HG02798 (cell line): ENCODE measurements at regions not wholly inside any gene's neighbourhood (a gene's known extent, or its start where the extent isn't known, plus 50 kb on each side); places are given as distances from the start of the nearest gene placed in this dataset.

Source experiments
- ATAC-seq: cut with Tn5 transposase; IDR thresholded peaks from one replicate; pipeline ENCODE4 v1.9.1; 2021; ENCODE audit warnings: mild to moderate bottlenecking; ENCODE audit not compliant: unreplicated experiment, poor library complexity

DNA sequence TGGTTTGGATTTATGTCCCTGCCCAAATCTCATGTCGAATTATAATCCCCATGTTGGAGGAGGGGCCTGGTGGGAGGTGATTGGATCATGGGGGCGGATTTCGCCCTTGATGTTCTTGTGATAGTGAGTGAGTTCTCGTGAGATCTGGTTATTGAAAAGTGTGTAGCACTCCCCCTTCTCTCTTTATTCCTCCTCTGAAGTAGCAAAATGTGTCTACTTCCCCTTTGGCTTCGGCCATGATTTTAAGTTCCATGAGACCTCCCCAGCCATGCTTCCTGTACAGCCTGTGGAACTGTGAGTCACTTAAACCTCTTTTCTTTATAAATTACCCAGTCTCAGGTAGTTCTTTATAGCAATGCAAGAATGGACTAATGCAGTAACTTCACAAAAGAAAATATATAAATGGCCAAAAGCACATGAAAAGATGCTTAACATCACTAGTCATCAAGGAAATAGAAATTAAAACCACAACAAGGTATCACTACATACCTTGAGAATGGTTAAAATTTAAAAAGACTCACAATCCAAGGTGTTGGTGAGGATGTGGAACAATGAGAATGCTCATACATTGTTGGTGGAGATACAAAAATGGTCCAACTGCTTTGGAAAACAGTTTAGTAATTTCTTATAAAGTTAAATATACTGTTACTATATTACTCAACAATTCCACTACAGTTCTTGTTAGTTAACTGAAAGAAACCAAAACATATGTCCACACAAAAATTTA is 218.7 kb downstream of the SNX10 start:
- no peak for ATAC-seq

DNA sequence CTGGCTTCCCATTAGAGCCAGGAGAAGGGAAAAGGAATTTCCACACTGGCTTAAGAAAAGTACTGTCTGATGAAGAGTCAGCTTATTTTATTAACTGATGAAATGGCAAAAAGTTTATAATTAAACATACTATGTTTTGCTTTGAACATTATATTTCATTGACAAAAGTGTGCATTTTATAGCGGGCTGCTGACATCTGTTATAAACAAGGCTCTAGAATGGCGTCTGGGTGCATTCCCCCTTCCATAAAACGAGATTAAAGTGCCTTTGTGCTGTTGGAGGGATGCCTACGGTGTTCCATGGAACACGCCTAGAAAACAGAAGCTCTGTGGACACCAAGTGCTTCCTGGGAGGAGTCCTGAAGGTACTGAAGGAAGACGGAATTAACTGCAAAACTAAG is 220.2 kb downstream of the SNX10 start:
- ATAC-seq, result no peak

GRCh38 chr7:26512737-26513136 is 221.1 kb downstream of the SNX10 start:
- no peak for ATAC-seq

GRCh38 chr7:26513948-26514347 is 222.3 kb downstream of the SNX10 start:
- ATAC-seq, result no peak

DNA sequence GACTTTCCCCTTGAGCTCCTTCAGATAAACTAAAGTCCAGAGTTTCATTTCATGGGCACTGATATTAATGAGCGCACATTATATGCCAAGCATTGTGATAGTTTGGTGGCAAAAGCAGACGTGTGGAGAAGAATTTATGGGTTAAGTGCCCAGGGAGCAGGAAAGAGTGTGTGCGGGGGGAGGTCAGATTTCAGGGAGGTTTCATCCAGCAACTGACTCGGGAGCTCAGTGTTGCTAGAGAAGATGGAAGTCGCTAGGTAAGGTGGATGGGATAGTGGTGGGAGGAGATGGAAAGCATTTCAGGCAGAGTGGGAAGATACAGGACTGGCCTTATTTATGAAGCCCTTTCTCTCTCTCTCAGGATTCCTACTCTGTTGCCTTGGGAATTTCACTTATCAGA is 223.0 kb downstream of the SNX10 start:
- ATAC-seq, result no peak

- ATAC-seq, result no peak
Measured at GRCh38 chr7:26515314-26515842, 223.7 kb downstream of the SNX10 start.

DNA sequence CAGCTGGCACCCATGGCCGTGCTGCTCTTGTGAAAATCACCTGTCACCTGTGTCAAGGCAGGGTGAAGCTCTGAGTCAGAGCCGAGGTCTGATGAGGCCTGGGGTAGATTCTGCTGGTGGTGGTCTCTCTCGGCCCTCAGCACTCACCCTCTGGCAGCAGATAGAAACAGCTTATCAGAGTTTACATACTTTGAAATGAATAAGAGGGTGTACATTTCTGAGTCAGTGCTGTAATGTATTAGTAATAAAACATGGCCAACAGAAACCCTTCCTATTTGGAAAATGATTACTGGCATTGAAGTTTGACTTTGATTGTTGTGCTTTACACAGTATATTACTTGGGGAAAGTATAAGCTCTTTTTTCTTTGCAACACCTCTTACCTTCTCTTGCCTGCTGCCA is 228.8 kb downstream of the SNX10 start:
- ATAC-seq, result no peak

DNA sequence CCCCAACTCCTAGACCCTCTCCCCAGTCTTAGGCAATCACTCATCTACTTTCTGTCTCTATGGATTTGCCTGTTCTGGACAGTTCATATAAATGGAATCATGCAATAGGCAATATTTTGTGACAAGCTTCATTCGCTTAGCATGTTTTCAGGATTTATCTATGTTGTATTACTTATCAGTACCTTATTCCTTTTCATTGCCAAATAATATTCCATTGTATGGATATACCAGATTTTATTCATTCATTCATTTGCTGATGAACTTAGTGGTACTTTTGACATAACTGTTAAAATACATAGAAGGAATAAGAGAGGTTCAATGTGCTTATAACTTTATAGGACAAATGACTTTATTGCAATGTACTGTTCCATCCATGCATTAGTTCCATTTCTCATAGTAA is 231.0 kb downstream of the SNX10 start:
- ATAC-seq, result no peak

DNA sequence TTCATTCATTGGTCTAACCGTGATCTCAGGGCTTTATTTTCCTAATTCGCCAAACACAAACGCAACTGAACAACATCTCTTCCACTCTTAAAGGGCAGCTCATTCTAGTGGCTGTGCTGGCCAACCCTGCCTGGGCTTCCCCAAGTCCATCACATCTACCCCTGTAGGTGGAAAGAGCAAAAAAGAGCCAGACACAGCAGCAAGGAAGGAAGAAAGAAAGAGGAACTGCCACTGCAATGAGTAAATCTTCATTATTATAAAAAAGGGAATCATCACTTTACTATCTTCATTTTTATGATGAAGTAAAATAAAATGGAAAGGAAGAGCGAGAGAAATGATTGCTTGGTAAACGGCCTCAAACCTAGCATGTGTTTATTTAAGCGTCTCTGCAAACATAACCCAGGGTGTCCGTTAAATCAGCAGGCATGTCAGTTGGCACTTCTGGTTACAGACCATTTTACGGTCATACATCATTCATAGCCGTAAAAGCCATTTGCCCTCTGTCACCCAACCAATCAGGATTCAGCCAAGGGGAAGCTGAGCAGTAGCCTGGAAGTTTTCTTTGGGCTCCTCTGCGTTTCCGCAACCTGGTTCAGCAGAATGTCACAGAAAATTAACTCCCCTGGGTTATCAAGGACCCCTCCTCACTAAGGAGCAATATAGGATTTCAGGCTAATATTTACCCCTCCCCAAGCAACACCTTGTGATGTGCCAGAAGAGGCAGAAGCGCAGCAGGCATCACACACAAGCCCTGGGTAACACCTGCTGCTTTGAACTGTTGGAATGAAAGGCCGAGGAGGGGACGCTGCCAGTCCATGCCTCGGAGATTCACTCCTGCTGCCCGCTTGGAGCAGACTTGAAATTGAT is 234.0 kb downstream of the SNX10 start:
- ATAC-seq, result no peak

DNA sequence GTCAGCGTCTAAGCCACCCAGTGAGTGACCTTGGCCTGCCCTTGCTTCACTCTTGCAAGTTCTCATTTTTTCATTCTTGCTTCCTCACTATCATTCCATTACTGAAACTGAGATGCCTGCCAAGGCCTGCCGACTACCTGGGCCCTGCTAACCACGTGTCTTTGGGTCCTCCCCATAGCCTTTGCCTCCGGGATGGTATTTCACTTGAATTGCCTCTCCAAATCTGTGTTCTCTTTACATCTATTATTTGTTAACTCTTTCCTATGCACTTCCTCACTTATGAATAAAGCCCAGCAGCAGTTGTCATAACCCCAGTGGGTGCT is 234.6 kb downstream of the SNX10 start:
- no peak for ATAC-seq

- ATAC-seq, result no peak
Measured at GRCh38 chr7:26531926-26532325, 240.3 kb downstream of the SNX10 start.

GRCh38 chr7:26532471-26532870 is 240.8 kb downstream of the SNX10 start:
- no peak for ATAC-seq

GRCh38 chr7:26533217-26533616 is 241.6 kb downstream of the SNX10 start:
- no peak for ATAC-seq

DNA sequence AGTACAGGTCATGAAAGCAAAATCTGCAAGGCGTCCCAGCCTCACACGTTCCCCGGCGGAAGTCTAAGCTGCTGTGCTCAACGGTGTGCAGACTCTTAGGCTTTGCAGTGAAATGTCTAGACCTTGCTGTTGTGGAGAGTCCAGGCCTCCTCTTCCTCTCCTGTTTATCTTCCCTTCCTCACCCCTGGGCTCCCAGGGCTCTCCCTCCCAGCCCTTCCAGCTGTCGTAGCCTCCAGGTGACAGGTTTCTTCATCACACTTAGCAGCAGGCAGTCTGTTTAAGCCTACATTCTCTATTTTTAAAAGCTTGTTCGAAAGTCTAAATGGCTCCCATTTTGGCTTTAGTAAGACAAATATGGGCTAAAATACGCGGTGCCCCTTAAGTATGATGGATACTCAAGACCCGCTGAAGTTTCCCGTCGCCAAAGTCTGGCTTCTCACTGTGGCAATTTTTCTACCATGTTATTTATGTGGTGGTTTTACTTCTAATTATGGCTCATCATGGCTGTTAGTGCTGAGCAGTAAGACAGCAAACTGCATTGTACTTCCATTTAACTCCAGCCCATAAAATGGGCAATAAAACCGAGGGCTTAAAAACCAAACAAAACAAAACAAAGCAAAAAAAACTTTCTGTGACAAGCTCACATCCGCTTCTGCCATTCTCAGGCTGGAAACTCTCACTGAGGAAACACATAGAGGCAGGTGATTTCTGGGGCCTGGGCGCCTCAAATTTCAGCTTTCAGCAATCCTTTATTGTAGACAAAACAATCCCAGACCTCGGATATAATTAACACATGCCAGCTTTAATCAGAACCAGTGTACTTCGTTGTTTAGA is 243.2 kb downstream of the SNX10 start:
- ATAC-seq, result no peak

DNA sequence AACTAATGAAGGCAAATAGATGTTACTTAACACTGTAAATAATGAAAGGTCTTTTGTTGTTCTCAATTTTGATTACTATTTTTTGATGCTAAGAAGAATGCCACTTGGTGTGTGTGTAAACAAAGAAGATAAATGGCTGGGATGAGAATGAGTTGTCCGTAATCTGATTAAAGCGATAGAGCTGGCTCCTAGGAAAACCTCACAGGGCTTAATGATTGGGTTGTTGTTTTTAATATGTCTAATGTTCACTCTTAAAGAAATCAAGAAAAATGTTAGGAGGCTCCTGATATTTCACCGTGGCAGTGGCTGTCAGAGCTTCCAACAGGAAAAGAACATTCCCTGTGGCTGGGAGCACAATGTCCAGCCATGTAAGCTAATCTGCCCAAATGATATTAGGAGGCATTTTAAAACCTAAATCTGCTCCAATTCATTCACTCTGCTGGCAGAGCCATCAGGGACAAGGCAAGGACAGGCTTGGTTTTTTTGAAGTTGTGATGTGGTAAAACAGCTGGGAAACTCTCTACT is 243.9 kb downstream of the SNX10 start:
- ATAC-seq, result no peak

DNA sequence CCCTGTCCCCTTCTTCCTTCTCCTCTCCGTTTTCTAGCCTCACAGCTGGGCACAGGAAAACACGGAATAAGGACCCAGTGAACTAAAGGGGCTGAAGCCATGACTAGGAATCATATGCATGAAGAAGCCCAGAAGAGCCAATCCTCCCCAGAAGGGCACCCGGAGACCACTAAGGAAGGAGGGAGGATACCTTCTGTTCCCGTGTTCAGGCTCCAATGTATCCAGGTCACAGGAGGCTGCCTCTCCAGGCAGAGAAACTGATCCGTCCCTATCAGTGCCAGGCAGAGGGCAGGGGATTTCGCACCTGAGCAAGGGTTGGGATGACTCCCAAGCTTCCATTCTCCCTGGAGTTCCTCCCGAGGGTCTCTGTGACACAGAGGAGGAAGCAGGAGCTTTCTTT is 246.6 kb downstream of the SNX10 start:
- no peak for ATAC-seq

DNA sequence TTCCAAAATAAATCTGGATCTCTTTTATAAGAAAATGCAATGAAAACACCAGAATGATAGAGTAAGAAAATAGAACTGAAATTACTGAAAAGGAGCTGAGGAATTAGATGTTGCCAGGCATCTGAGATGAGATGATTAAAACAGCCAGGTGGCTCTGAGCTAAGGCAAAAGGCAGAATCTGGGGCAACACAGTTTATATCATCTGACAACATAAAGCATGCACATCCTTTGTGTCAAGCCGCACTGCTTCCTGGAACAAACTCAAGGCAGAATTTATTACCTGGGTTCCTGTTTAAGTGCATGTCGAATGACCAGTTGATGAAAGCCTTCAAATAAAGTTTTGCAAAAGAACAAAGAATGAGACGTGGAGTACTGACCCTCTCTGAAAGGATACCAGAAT is 247.0 kb downstream of the SNX10 start:
- no peak for ATAC-seq

DNA sequence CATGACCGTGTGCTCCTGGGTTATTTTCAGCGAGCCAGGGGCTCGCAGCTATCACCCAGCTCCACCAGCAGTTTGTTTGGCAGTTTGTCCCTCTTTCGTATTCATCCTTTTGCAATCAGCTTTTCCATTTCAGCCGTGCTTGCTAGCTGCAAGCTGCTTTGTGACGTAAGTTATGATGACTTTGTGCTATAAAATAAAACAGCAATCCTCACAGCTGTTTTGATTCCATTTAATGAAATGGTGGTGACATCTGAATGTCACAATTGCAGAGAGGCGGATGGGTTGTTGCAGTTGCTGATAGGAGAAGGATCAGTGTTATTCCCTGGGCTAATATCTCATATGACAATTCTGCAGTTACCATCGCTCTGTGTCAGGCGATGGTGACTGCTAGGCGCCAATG is 251.7 kb downstream of the SNX10 start:
- no peak for ATAC-seq

DNA sequence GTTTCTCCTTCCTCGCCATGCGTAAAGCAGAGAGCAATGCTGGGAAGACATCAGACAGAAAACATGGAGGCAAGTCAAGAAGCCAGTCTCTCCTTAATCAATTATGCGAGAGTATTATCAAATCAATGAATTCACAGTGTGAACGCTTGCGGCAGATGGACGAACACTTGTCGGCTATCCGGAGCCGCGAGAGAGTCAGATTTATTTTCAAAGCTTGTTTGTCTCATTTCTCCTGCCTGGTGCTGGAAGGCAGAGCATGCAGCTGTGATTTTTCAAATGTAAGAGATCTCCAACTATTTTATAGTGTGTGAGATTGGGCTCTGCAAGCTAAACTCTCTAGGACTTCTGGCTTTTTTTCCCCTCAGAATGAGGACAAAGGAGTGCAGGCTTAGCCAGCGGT is 252.3 kb downstream of the SNX10 start:
- no peak for ATAC-seq

DNA sequence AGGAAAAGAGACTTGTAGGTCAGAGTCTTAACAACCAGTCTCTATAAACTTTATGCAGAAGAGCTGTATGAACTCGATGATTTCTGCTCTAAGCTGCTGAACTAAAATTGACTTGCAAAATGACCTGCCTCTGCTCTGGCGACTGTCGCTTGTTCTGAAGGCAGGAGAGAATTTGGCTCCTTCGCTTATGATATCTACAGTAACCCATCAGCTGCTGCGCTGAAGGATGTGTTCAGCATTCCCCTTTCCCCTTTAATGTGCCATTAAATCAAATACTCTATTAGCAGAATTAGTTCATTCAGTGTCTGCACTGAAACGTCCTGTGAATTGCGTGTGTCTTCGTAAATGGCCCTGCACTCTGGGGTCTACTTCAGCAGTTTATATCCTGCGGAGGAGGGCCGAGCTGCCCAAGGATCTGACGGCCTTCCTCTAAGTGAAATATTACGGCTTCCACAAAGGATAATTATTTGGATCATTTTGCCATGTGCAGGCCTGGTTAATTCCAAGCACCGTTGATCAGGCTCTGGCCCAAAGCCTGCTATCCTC is 254.9 kb downstream of the SNX10 start:
- no peak for ATAC-seq
